NCI-H82 (cell line): ENCODE measurements at regions not wholly inside any gene's neighbourhood (a gene's known extent, or its start where the extent isn't known, plus 50 kb on each side); places are given as distances from the start of the nearest gene placed in this dataset.
A peak's percentile ranks its signal among the peaks of the same experiment; 100 is the strongest.

Experiments
- DNase-seq: peaks from one replicate; lab custom pipeline; 2025; lab: John Stamatoyannopoulos, UW

DNA sequence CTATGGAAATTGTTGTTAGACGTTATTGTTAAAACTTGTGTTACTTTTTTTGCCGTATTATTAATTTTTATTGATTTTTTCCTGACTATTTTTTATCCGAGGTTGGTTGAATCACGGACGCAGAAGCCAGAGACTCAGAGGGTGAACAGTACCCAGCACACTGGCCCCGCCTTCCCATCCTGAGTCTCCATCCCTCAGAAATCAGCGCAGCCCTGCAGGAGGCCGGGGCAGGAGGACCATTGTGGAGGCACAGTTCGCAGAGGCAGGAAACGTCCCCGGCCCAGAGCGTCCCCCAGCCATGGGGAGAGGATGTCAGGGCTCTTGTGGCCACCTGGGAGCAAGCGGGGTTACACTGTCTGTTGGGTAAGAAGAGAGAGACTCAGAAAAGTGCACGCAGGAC, 843.0 kb downstream of the BRD1 start:
- DNase-seq, result no peak

DNA sequence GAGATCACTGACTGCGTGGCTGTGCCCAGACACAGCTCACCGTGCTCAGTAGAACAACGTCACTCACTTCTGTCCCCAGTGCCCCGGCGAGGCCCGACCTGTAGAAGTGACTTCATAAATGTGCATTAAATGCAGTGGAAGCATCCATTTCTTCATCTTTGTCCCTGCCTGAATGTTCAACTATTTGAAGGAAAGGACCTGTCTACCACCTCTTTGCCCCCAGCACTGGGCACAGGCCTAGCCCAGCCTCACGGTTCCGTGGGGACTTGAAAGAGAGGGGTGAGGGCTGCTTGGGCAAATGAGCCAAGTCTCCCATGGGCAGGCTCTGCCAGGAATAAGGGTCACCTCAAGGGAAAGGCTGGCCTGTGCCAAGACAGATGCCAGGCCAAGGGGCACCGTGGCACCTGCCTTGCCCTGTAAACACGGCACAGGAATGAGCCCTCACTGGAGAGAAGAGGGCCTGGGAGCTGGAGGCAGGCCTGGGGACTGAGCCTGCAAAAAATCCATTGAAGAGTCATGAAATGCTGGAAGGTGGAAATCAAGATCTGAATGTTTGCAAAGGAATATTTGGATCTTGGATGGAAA, 845.3 kb downstream of the BRD1 start:
- DNase-seq, result no peak

DNA sequence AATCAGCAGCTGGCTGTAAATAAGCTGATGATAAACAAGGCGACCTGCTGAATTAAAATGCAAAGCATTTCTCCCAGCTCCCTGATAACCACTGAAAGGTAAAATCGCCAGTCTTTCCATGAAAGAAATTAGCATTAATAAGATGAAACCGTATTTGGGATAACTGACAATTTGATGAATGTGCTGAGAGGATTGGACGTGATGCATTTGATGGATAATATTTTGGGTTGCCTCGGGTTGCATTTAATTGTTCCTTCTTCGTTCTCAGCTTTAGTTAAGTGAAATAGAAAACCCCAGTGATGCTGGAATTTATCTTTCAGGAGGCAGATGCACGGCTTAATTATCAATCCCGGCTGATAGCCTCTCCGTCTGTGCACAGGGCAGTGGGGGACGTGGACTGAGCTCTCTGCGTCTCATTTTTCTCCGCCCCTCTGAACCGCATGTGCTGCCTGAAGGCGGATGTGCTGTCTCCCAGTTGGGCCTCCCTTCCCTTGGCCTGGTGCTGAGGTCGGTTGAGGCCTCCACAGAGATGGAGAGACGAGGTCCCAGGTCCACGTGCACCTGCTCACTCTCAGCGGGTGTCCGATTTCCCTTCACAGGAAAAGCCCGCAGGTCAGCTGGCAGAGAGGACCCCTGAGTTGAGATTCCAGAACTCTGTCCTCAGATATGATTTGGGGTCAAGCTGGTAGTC, 846.2 kb downstream of the BRD1 start:
- DNase-seq, result no peak

GRCh38 chr22:48980918-48981317, 846.8 kb downstream of the BRD1 start:
- DNase-seq, result no peak

GRCh38 chr22:48980409-48980808, 847.3 kb downstream of the BRD1 start:
- DNase-seq, result no peak

DNA sequence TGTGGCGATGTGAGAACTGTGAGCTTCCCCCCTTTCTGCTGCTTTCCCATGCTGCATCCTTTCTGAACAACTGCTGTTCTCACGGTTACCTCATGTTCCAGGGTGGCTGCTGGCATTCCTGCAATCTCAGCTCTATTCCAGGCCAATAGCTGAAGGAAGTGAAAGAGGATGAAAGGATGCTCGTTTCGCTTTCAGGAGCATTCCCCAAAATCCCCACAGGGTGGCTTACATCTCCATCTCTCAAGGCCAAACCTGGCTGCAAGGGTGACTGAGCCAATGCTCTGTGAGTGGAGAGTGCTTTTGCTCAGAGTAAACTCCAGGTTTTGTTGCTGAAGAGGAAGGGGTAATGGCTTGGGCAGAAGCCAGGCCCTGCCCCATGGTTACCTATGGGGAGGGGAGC, 848.2 kb downstream of the BRD1 start:
- DNase-seq, result peak; percentile 2

DNA sequence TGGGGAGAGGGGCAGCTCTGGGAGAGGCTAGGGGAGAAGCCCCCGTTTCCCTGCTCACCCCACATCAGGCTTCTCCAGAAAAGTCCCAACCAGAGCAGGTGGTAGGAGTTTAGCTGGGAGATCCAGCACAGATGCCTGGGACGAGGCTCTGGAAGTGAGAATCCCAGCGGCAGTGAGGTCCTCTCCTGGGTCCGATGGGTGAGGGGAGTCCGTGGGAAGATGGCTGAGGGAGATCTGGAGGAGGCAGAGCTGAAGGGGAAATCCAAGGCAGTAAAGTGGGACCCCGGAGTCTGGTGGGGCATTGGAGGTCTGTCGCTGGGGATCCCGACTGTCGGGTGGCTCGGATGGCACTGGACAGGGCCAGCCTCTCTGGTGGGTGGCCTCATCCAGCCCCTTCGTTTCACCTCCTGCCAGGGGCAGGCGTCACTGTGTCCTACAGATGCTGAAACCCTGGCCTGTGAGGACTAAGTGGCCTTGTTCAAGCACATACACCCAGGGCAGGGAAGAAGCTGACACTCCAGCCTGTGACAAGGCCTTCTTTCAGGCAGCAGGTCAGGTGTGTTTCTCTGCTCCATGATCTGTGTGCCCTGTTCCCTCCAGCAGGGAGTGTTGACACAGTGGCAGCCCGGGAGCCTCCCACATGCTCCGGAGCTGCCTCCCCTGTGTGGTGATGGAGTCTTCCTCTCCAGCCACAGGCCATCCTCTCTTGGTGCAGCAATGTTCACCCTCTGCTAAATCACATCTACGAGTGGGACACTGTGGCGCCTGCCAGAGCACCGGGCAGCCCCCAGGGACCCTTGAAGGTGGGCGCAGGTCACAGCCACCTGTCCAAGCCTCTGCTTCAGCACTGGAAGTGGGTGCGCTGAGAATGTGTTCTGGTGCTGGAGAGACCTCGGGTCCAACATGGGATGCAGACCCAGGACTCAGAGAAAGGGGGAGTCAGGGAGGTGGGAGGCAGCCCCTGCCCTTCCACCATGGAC, 850.8 kb downstream of the BRD1 start:
- no peak for DNase-seq

- no peak for DNase-seq
These were observed 851.8 kb downstream of the BRD1 start for GRCh38 chr22:48975886-48976285.

- no peak for DNase-seq
These were observed 852.3 kb downstream of the BRD1 start for GRCh38 chr22:48975316-48975741.

- DNase-seq, result no peak
These were observed 853.0 kb downstream of the BRD1 start for GRCh38 chr22:48974443-48975315.

DNA sequence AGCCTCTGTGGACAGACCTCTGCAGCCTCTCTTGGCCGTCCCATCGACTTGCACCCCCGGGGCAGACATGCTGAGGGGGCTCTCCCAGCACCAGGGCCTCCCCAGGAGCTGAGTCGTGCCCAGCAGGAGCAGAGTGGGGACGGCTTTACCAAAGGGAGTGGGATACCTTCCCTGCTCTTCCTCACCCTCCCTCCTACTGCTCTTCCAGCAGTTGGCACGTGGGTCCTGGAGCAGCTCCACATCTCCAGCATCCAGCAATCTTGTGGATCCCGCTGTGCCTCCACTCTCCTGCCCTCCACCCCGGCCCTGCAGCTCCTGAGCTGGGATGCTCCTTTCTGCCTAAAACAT, 854.0 kb downstream of the BRD1 start:
- no peak for DNase-seq

DNA sequence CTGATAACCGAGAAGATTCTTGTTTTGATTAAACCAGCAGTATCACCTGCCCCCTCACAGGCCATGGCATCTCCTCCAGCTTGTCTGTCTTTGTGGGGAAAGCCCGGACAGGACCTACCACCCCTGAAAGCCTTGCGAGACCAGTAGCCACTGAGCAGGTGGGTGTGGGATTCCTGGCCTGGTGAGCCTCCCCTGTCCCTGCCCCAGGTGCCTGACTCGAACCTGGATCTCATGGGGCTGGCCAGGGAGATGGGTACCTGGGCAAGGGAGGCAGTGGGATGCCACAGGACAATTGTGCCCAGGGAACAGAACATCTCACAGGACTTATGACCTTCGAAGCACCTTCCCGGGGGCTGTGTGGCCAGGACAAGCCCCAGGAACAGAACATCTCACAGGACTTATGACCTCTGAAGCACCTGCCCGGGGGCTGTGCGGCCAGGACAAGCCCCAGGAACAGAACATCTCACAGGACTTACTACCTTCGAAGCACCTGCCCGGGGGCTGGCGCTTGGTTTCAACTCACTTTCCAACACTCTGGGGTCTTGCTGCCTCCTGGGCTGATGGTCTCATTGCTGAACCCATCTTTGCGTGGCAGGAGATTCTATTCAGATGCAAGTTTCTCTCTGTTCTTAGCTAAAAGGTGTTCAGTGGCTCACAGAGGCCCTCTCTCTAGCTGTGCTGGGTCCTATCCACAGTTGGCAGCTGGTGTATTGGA, 854.5 kb downstream of the BRD1 start:
- no peak for DNase-seq

- DNase-seq, result no peak
These were observed 859.3 kb downstream of the BRD1 start for GRCh38 chr22:48968201-48968959.

DNA sequence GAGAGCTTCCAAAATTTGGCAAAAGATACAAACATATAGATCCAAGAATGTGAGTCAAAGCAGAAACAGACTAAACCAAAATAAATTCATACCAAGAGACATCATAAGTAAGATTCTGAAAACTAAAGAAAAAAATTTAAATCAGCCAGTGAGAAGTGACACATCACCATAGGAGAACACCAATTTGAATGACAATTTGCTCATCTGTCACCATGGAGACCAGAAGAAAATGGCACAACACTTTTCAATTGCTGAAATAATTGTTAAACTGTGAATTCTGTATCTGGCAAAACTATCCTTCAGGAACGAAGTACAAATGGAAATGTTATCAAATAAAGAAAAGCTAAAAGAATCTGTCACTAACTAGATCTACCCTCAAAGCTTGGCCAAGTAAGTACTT, 864.3 kb downstream of the BRD1 start:
- no peak for DNase-seq

DNA sequence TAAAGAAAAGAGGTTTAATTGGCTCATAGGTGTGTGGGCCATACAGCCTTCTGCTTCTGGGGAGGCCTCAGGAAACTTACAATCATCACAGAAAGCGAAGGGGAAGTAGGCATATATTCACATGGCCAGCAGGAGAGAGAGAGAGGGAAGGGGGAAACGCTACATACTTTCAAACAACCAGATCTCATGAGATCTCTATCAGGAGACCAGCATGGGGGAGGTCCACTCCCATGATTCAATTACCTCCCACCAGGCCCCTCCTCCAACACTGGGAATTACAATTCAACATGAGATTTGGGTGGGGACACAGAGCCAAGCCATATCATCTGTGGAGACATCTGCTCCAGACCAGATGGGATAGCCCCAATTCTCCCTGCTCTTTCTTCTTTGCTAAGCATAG, 866.0 kb downstream of the BRD1 start:
- DNase-seq, result no peak

DNA sequence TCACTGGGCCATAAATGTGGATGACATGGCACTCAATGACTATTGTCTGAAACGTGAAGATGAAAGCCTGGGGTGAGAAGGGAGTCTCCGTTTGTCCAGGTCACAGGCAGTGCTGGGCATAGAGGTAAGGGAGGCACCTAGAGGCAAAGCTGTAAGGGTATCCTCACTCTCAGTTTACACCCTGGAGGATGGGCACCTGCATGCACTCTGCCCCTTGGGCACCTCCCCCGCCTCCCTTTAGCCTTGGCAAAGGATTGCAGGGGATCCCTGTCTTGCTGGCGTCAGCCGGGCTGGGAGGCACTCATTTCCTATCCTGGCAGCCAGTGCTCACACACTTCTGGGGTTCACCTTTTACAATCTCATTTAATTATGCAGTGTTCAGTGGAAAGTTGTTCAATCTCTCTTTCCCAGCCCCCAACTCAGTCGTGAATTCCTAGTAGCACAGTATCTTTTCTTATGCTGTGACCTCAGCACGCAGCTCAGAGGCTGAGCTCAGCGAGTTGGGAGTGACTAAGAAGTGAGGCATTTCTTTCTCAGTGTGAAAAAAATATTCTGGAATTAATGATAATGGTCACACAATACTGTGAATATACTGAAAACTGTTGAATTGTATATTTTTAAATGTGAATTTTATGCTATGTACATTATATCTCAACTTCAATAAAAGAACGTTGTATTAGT, 866.6 kb downstream of the BRD1 start:
- no peak for DNase-seq

DNA sequence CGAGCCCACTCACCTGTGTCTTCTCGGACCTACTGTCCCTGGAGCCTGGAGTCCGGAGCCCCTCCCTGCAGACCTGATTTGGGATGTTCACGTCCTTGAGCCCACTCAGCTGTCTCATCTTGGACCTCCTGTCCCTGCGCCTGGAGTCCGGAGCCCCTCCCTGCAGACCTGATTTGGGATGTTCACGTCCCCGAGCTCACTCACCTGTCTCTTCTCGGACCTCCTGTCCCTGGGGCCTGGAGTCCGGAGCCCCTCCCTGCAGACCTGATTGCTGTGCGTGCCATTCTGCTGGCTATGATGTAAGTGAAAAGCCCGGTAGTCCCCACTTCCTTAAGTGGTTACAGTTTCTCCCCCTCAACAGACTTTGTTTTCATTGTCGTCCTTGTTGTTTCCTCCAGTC, 867.1 kb downstream of the BRD1 start:
- no peak for DNase-seq

DNA sequence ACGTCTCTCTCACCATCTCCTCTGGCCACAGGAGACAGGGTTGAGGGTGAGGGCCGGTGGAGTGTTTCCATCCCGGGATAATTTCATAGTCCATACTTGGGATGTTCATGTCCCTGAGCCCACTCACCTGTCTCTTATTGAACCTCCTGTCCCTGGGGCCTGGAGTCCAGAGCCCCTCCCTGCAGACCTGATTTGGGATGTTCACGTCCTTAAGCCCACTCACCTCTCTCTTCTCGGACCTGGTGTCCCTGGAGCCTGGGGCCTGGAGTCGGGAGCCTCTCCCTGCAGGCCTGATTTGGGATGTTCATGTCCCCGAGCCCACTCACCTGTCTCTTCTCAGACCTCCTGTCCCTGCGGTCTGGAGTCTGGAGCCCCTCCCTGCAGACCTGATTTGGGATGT, 868.2 kb downstream of the BRD1 start:
- DNase-seq, result no peak

- no peak for DNase-seq
These were observed 869.7 kb downstream of the BRD1 start for GRCh38 chr22:48957987-48958321.

- no peak for DNase-seq
These were observed 870.2 kb downstream of the BRD1 start for GRCh38 chr22:48957311-48957986.
